Fibroblast of villous mesenchyme (primary cell): ENCODE measurements at regions not wholly inside any gene's neighbourhood (a gene's known extent, or its start where the extent isn't known, plus 50 kb on each side); places are given as distances from the start of the nearest gene placed in this dataset.
"Not testable (repeated sequence)": the region's sequence is repeated elsewhere in the genome, so short reads cannot be mapped to it uniquely, and the experiment has no call there.

Experiments used
- DNase-seq: peaks from one replicate; pipeline ENCODE4 v3.0.0-alpha.2; 2010; ENCODE audit warnings: low read depth
- H3K4me3 ChIP-seq: 2 replicates; pipeline ENCODE4 v1.5.1; 2011; ENCODE audit warnings: low read depth, mild to moderate bottlenecking, low read length
- CTCF ChIP-seq: IDR thresholded peaks from 2 replicates; pipeline ENCODE4 v1.5.1; 2012; ENCODE audit warnings: low read depth, mild to moderate bottlenecking, low read length; ENCODE audit not compliant: insufficient read depth

- no peak overlapping the region for H3K4me3 ChIP-seq
- TF ChIP-seq CTCF = no peak
- DNase-seq = no peak
Measured at GRCh38 chr17:77064598-77064997, 76.2 kb upstream of the SEC14L1 start.

- no peak for TF ChIP-seq CTCF
- no peak for DNase-seq
- H3K4me3 ChIP-seq = no peak overlapping the region
Measured at GRCh38 chr17:77066165-77066564, 74.6 kb upstream of the SEC14L1 start.

- peak; percentile 52 for DNase-seq
- not testable (repeated sequence) for H3K4me3 ChIP-seq
- peak; percentile 86 for TF ChIP-seq CTCF
Measured at GRCh38 chr17:77066726-77067409, 73.9 kb upstream of the SEC14L1 start.

- DNase-seq = no peak
- H3K4me3 ChIP-seq = no peak overlapping the region
- no peak for TF ChIP-seq CTCF
Measured at GRCh38 chr17:77068915-77069314, 71.9 kb upstream of the SEC14L1 start.

- TF ChIP-seq CTCF = no peak
- H3K4me3 ChIP-seq = no peak overlapping the region
- DNase-seq = no peak
Measured at GRCh38 chr17:77070888-77071279, 69.9 kb upstream of the SEC14L1 start.

GRCh38 chr17:77071925-77072490 is 68.8 kb upstream of the SEC14L1 start:
- DNase-seq = no peak
- H3K4me3 ChIP-seq = no peak overlapping the region
- no peak for TF ChIP-seq CTCF

- no peak overlapping the region for H3K4me3 ChIP-seq
- TF ChIP-seq CTCF = no peak
- no peak for DNase-seq
Measured at GRCh38 chr17:77072670-77073069, 68.1 kb upstream of the SEC14L1 start.
